ENCODE measurements at regions not wholly inside any gene's neighbourhood (a gene's known extent, or its start where the extent isn't known, plus 50 kb on each side); places are given as distances from the start of the nearest gene placed in this dataset.

DNA sequence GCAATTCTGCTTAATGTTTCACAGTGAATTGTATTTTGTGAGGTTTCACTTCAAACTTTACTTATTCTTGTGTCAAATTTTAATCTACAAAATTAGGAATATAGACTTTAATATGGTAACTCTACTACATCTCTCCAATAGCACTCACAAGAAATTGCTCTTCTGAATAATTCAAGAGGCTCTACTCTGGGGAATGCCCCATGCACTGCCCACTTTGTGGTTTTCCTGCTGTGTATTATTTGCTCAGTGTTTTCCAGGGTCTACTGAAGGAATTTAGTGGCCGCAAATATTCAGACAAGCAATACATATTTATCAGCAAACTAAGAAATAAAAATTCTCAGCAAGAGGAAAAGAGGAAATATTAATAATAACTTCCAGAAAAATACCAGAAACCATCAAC is 611.4 kb downstream of the TNS3 start:
- no peak for DNase-seq

DNA sequence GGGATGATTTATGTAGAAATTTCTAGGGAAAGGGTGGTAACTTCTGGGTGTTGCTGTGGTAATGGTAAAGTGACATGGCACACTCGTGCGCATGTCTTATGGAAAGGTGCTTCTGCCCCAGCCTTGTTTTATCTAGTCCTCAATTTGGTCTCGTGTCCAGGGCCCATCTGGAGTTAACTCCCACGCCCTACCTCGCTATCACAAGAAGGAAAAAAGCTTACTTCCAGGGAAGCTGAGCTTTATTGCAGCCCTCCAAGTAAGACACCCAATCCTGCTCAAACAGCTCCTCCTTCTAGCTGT is 611.8 kb downstream of the TNS3 start:
- no peak for DNase-seq

DNA sequence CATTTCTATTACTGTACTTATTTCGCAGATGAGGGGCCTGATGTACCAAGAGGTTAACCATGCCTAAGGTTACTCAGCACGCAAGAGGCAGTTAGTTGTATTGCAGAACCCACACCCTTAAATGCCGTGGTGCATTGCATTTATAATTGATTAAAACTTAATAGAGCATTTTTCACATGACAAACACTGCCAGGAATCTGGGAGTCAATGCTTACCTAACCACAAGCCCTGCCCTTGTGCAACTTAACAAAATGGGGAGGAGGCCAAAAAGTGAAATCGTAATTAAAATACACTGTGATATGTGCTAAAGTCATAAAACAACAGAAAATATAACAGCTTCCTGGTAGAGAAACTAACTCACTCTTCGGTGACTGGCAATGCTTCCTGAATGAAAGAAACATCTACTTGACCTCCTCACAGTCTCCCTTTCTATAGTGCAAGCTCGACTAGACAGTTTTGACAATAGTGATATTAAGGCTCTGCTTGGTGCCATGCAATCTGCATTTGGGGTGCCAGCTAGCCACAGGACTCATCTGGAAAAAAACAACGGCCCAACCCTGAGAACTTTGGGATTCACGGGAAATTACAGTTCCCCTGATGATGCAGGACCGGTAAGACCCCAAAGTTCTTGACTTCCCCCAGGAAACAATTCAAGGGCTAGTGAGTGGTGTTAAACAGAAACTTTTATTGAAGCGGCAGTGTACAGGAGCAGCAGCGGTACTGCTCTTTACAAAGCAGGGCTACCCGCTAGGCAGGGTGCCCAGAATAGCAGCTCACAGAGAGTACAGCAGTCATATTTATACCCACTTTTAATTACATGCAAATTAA is 612.4 kb downstream of the TNS3 start:
- DNase-seq = no peak

DNA sequence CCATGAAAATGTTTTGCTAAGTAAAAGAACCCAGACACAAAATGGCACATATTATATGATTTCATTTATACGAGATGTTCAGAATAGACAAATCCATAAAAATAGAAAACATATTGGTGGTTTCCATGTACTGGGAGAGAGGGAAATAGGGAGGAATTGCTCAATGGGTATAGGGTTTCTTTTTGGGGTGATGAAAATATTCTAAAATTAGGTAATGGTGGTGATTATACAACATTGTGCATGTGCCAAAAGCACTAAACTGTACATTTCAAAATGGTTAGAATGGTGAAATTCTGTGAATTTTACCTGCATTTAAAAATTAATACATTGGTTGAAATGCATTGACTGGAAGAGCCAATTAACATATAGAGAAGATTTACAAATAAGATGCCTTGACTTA is 613.9 kb downstream of the TNS3 start:
- no peak for DNase-seq

DNA sequence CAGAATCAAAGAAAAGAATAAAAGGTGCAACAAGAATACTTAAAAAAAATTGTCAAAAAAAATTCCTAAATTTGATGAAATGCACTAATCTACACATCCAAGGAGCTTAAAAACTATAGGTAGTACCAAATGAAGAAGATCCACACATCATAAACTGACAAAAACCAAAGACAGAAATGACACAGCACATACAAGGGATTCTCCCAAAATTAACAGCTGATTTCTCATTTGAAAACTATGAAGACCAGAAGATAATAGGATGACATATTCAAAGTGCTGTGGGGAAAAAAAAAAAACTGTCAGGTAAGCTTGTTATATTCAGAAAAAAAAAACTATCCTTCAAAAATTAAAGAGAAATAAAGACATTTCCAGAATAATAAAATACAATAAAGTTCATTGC is 618.2 kb downstream of the TNS3 start:
- no peak for DNase-seq

DNA sequence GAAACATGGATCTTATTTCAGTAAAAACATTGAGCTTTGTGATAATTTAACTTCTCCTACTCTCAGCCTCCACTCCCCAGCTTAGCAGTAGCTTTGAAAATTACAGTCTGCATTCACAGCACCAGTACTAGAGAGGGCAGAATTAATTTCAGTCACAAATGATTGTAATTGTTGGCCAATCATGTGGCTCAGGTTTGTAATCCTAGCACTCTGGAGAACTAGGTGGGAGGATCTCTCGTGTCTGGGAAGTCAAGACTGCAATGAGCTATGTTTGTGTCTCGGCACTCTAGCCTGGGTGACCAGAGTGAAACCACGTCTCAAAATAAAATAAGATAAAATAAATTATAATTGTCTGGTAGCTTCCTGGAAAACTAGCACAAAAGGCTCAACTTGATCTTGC is 620.9 kb downstream of the TNS3 start:
- no peak for DNase-seq

DNA sequence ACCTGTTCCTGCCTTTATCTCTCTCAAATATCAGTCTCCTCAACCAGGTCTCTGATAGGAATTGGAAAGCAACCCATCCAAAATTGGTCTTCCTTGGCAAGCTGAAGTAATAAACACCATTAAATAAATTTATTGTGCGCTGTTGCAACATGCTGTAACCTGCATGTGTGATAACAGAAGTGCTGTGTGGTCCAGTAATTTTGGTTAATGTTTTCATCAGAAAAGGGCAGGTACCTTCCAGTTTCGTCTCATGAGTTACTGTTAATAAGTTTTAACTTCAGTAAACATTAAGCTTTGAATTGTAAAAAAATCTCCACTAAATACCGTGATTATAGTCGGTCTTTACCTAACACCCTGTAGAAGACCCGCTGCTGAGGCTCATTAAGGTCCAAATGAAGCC is 624.7 kb downstream of the TNS3 start:
- no peak for DNase-seq

DNA sequence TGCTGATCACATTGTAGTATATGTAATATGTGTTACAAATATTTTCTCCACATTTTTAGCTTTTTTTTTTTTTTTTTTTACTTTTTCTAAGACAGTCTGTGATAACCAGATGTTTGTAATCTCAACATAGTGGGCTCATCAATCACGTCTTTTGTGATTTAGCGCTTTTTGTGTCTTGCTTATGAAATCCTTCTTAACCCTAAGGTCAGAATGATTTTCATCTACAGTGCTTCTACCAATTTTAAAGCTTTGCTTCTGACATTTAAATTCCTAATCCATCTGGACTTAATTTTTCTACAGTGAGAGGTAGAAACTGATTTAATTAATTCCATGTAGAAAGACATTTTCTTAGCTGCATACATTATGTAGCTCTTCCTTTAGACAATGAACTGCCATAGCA is 626.4 kb downstream of the TNS3 start:
- DNase-seq = no peak

DNA sequence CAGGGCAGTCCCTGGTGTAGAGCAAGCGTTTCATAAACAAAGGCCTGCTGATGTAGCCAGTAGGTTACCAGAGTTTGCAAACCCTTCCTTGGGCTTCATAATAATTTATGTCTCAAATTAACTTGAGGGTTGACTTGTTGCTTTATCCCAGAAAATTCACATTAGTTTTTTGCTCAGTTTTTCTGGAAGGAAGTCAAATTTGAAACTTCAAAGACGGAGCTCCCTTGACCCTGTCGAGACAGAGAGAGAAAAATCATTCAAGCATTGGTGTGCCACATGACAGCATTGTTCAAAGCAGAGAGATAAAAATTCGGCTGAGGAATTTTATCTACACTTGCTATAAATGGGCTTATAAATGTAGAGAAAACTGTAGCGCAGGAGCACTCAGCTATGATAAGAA is 627.7 kb downstream of the TNS3 start:
- no peak for DNase-seq

DNA sequence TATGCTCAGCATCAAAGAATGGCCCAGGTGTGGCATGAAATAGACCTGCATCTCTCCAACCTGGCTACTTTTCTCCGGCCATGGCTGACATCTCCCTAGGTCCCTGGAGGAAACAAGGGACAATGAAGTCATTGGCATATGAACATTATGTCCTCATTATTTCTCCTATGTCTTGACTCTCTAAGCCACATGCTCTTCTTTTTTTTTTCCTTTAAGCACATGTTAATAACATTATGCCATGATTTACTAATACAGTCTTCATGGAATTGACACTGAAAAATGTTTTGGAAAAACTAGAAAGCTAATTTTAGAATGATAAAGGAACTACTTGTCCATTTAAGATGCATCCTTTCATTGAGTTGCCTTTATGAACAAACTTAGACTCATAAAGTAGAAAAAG is 628.9 kb downstream of the TNS3 start:
- DNase-seq = no peak

DNA sequence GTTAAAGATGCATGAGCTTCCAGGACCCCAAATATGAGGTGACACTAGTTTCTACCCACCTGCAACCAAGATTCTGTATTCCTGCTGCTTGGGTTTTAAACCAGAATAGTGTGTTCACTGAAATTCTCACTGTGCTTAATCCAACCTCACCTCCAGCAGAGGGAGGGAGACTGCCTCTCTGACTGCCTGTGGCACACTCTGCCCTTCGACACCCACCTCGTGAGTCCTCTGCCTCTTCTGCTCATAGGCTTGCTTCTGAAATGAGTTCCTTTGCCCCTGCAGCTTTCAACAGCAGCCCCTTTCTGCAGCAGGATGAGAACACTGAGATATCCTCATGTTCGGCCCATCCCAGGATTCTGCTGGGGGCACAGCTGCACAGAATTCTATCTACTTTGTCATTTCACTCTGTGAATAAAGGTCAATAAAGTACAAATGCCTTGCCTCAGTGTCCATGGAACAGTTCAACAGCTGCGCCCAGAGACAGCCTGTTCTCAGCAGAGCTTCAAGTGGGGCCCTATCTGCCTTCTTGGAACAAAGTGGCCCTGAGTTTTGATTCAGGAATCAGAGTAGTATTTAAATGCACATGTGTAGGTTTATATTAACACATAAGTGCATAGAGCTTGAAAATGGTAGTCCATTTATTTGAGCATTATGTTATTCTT is 632.5 kb downstream of the TNS3 start:
- DNase-seq = no peak

DNA sequence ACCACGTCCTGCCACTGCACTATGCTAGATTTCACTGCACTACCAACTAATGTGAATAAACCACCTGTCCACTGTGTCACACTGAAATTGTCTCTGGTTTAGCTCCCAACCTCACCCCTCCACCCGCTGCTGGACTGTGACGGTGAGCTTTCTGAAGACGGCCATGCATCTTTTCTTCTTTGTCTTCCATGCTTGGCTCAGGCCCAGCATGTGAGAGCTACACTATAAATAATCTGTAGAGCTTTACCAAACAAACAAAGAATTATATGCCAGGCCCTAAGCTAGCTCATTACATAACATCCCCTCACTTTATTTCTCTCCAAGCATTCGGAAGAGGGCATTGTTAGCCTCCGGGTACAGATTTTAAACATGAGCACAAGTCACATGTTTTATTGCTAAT is 633.2 kb downstream of the TNS3 start:
- DNase-seq = no peak

DNA sequence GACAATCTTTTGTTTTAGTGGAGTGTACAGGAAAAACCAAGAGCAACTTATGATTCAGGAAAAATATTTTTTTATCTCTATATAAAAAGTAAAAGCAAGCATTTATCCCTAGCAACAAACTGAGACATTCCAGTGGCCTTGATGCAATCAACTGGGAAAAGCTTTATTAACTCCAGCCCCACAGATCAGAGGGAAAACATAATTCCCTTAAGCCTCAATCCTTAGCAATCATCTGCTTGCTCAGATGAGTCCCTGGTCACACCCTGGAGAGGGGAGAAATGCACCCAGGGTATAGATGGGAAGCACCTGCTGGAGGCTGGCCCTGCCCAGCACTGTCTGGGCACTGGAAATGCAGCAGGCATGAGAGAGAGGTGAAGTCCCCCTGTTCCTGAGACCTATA is 636.6 kb downstream of the TNS3 start:
- no peak for DNase-seq

DNA sequence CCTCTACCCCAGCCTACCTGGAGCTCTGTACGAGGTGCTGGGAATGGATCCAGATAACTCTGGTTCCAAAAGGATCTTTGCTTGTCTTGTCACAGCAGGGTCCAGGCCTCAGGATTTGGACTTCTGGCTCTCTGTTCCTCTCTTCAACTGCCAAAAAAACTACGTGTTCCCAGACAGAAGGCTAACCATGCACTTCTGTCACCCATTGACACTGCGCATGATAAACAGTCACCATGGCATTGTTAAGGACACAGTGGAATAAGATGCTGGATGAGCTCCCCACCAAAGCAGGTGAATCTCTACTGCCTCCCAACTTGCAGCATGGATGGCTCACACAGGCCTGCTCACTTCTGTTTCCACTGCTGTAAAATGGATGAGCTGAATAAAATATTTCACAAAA is 637.9 kb downstream of the TNS3 start:
- no peak for DNase-seq

DNA sequence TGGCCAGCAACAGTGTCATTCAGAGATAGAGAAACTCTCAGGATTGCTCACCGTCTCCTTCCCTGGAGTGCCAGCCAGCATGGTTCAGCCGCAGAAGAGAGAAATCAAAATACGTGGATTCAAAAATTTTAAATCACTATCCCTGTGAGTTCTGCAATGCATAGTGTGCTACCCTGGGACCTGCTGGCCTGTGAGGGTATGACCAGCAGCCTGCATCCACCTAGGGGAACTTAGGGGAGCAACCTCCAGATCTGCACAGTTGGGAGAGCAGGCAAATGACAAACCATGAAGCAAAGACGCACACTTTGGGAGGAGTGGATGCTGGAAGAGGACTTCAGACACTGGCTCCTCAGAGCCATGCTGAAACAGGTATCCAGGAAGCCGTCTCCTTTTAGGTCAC is 639.3 kb downstream of the TNS3 start:
- DNase-seq = no peak

DNA sequence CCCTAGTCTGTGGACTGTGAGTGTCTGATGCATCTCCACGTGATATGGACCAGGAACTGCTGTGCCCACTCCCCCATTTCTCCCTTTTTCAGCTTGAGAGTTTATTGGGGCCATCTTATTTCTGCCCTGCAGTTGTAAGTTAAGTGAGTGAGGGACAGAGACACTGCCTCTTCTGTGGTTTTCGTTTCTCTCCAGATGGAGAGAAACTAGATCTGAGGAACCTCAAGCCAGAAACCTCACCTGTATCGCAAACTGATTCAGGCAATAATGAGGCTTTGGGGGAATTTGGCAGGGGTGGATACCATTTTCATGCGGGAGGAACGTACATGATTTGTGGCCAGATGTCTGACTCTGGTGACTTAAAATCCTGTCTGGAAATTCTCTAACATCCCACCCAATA is 641.7 kb downstream of the TNS3 start:
- DNase-seq = no peak

DNA sequence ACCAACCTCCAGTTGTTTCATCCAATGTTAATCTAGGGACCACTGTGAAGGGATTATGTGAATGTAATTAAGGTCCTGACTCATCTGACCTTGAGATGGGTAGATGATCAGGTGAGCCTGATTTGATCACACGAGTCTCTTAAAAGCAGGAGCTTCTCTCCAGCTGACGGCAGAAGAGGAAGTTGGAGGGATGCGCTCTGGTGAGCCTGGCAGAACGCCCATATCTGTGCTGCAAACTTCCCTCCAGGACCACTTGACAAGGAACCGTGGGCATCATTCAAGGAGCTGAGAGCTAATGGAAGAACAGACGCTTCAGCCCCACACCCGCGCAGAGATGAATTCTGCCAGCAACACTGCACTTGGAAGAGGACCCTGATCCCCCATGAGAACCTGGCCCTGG is 642.4 kb downstream of the TNS3 start:
- DNase-seq = no peak

DNA sequence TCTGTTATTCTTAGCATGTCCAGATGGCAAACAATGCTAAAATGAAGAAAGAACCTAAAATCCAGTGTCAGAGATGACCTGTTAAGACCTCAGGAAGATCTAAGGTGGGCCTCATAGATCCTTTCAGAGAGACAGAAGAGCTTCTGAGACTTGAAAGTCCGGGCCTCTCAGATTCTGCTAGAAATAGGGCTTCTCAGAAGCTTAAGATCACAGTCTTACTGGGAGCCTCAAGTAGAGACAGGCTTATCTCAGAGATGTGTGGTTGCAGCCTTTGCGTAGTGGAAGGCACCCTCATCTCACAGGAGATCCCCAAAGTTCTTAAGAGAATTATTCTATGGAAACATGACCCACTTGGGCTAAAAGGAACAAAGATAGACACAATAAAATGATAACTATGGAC is 642.8 kb downstream of the TNS3 start:
- no peak for DNase-seq

DNA sequence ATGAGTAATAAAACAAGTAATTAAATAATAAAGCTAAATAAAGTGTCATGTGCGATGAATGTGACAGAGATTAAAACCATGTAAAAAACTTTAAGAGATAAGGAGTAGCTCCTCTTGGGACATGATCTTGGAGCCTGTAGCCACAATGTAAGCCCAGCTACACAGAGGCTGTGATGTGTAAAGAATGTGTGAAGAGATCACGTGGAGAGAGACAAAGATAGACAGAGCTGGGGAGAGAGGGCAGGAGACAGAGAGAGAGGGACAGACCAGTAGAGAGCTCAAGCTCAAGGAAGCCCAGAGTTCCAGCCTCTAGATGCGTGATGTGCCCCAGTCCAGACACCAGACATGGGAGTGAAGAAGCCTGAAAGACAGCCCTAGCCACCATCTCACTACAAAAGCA is 644.1 kb downstream of the TNS3 start:
- no peak for DNase-seq

DNA sequence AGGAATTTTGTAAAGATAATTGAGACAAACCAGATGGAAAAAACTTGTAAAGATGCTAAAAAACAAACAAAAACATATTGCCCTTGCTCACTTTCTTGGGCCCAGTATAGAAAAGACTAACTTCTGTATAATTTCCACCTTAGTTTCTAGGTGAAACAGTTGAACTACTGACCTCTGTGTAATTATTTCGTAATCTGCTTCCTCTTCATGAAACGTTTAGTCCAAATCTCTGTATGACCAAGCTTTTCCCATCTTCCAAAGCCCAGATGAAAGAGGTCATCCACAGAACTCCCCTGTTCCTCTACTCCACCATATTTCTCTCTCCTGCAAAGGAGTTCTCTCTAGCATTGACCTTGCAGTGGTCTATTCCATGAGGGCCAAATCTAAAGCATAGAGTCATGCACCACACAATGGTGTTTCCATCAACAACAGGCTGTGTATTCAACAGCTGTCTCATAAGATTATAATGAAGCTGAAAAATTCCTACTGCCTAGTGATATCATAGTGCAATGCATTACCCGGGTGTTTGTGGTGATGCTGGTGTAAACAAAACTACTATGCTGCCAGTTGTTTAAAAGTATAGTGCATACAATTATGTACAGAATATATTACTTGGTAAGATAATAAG is 647.6 kb downstream of the TNS3 start:
- DNase-seq = no peak

DNA sequence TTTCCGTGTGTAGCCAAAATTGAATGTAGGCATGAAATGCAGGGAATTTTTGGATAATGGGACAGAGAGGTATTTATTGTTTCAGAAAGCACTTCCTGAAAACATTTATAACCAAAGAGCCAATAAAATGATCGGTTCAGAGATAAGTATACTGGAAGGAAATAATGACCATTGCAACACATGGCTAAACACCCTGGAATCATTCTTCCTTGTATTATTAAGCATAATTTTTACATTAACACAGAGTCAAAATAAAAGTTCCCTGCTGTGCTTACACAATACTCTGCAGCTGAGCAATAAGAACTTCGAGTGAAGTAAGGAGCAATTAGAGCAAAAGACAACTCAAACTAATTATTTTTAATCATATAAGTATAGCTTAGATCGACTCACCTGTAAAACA is 648.3 kb downstream of the TNS3 start:
- DNase-seq = no peak

DNA sequence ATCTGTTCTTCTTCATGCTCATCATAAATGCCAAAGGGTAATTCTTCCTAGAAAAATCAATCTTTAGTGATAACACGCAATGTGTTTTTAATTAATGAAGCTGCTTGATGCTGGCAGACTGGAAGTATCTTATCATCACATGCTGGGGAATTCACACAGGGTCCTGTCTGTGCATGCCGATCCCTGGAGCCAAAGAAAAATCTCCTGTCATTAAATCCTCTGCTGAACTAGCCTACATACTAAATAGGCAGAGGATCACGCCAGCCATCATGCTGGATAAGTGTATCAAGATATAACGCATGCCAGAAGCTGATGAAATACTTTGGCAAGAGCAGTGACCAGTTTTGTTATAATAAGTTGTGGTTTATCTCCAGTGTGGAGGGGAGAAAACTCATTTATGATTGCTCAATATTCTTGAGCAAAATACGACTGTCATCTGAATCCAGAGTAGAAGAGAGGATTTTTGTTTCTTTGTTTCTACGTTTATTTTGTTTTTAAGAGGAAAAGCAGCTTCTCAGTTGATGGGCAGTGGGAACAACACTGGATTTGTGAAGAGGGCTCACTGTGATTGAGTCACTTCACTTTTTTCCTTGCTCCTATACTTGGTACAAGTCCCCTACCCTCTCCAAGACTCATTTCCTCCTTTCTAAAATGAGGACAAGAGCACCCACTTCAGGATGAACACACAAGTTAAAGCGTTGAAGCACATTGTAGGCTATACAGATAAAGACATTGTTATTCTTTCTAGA is 649.1 kb downstream of the TNS3 start:
- no peak for DNase-seq

DNA sequence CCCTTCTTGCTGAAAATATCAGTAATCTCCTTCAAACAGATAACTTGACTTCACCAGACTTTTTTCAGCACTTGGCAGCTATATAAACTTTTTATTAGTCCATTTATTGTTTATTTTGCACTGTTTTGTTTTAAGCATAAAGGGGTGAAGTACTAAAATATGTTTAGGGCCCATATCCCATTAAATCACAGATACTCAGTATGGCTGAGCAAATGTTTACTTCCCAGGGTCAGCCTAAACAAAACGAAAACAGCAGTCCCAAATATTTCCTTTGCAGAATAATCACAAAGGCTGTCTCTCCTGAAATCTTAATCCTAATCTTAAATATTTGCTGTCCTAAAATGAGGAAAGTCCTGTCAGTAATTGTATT is 649.6 kb downstream of the TNS3 start:
- DNase-seq = no peak

DNA sequence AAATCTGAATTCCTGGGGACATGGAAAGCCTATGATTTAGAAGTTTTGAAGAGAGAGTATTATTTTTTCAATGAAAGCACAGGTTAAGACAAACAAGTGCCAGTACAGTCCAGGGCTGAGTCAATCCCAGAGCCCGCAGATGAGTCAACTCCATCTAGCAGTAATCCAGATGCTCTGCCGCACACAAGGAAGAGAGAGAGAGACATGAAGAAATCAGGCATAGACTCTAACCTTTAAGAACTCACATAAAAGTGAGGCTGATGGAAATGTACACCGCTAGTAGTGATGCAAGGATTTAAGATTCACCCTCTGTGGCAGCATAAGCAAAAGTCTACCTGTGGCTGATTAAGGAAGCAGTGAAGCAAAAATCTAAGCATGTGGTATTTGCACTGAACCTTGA is 651.5 kb downstream of the TNS3 start:
- no peak for DNase-seq

Data from GF-D8 (cell line).